ENCODE measurements at regions not wholly inside any gene's neighbourhood (a gene's known extent, or its start where the extent isn't known, plus 50 kb on each side); places are given as distances from the start of the nearest gene placed in this dataset.
A peak's percentile ranks its signal among the peaks of the same experiment; 100 is the strongest.
"Not testable (repeated sequence)": the region's sequence is repeated elsewhere in the genome, so short reads cannot be mapped to it uniquely, and the experiment has no call there.

DNA sequence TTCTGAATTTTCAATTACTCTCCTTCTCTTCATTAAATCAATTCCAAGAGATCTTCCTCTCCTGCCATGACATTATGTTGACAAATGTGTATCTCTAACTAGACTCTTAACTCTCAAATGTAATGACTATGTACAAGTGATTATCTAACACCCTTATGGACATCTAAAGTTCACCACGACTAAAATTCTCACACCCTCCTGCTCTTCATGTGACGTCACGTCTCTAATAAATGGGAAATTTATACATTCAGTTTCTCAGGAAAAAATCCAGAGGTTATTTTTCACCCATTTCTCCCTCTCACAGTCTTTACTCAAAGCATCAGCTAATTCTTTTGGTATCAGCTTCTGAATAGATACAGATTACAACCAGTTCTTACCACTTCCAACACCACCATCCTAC, 237.5 kb upstream of the EPHA6 start:
- Mint-ChIP-seq H3K4me1 (no peaks in the 10 kb centered on the region), H3K9me3 (peaks cover 32% of the 10 kb centered on the region), H3K27ac (no peak overlapping the region), H3K4me3 (no peak overlapping the region), H3K36me3 (ENCODE audit: low read depth) (no peaks in the 10 kb centered on the region), H3K27me3 (ENCODE audit: low read depth, poor library complexity) (no peaks in the 10 kb centered on the region)
- DNase-seq: no peak
- TF ChIP-seq, protein P1, sequence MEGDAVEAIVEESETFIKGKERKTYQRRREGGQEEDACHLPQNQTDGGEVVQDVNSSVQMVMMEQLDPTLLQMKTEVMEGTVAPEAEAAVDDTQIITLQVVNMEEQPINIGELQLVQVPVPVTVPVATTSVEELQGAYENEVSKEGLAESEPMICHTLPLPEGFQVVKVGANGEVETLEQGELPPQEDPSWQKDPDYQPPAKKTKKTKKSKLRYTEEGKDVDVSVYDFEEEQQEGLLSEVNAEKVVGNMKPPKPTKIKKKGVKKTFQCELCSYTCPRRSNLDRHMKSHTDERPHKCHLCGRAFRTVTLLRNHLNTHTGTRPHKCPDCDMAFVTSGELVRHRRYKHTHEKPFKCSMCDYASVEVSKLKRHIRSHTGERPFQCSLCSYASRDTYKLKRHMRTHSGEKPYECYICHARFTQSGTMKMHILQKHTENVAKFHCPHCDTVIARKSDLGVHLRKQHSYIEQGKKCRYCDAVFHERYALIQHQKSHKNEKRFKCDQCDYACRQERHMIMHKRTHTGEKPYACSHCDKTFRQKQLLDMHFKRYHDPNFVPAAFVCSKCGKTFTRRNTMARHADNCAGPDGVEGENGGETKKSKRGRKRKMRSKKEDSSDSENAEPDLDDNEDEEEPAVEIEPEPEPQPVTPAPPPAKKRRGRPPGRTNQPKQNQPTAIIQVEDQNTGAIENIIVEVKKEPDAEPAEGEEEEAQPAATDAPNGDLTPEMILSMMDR (IDR thresholded peaks at IDR 0.05): no peak

DNA sequence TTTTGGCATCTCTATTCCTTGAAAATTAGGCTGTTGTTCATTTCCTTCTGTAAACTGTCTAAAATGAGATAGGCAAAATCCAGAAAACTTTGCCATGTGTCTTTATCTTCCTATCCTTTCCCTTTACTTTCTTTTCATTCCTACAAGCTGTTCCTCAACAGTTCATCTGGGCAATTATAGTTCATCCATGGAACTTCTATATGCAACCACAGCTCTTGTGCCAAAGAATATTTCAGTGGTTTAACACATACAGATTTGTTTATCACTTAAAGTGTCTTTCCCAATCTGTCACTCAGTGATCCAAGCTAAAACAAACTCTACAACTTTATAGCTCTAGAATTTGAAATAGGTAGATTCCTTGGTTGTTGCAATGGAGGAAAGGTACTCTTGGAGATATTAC, 230.3 kb upstream of the EPHA6 start:
- Mint-ChIP-seq H3K4me1 (no peaks in the 10 kb centered on the region), H3K36me3 (ENCODE audit: low read depth) (no peaks in the 10 kb centered on the region), H3K4me3 (no peak overlapping the region), H3K27me3 (ENCODE audit: low read depth, poor library complexity) (no peaks in the 10 kb centered on the region), H3K9me3 (no peaks in the 10 kb centered on the region), H3K27ac (no peak overlapping the region)
- no peak for DNase-seq
- TF ChIP-seq, protein P1 (IDR thresholded peaks at IDR 0.05): no peak

DNA sequence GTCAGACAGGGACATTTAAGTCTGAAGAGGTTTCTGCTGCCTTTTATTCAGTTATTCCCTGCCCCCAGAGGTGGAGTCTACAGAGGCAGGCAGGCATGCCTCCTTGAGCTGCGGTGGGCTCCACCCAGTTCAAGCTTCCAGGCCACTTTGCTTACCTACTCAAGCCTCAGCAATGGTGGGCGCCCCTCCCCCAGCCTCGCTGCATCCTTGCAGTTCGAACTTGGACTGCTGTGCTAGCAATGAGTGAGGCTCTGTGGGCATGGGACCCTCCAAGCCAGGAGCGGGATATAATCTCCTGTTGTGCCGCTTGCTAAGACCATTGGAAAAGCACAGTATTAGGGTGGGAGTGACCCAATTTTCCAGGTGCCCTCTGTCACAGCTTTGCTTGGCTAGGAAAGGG, 207.5 kb upstream of the EPHA6 start:
- not testable (repeated sequence) for H3K4me3 Mint-ChIP-seq; DNase-seq; H3K36me3 Mint-ChIP-seq (ENCODE audit: low read depth); H3K4me1 Mint-ChIP-seq; H3K27me3 Mint-ChIP-seq (ENCODE audit: low read depth, poor library complexity); H3K27ac Mint-ChIP-seq
- peaks cover 33% of the 10 kb centered on the region for H3K9me3 Mint-ChIP-seq

DNA sequence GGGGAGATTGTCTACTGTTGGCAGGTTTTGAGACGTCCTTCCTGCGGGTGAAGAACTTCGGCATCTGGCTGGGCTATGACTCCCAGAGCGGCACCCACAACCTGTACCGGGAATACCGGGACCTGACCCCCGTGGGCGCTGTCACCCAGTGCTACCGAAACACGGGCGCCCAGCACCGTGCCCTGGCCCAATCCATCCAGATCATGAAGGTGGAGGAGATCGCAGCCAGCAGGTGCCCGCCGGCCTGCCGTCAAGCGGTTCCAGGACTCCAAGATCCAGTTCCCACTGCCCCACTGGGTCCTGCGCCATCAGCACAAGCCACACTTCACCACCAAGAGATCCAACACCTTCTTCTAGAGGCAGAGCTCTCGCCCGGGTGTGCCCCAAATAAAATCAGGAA, 194.9 kb upstream of the EPHA6 start:
- no peaks in the 10 kb centered on the region for H3K4me1 Mint-ChIP-seq
- no peaks in the 10 kb centered on the region for H3K36me3 Mint-ChIP-seq (ENCODE audit: low read depth)
- H3K9me3 Mint-ChIP-seq: no peaks in the 10 kb centered on the region
- no peak overlapping the region for H3K27ac Mint-ChIP-seq
- TF ChIP-seq, protein P1 (IDR thresholded peaks at IDR 0.05): no peak
- DNase-seq: no peak
- H3K27me3 Mint-ChIP-seq (ENCODE audit: low read depth, poor library complexity): no peaks in the 10 kb centered on the region
- no peak overlapping the region for H3K4me3 Mint-ChIP-seq

DNA sequence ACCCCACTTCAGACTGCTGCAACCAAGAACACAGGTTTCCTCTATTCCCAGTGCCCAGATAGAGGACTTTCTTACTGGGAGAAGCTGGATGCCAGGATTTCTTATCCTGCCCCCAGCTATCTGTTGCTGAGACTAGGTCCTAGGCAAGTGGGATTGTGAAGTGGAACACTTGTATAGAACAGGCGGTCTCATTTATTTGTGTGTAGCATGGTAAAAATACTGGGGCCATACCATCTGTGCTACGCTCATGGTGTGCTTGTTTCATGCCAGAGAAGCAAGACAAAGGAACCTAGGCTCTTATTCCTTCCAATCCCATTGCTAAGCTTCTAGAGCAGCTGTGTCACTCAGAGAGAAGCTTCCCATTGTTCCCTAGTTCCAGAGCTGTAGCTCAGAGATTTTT, 191.5 kb upstream of the EPHA6 start:
- Mint-ChIP-seq H3K27me3 (ENCODE audit: low read depth, poor library complexity) (no peaks in the 10 kb centered on the region), H3K27ac (peak overlapping the region; percentile 18), H3K4me1 (no peaks in the 10 kb centered on the region), H3K4me3 (no peak overlapping the region), H3K9me3 (peaks cover 14% of the 10 kb centered on the region), H3K36me3 (ENCODE audit: low read depth) (no peaks in the 10 kb centered on the region)
- no peak for DNase-seq
- TF ChIP-seq, protein P1 (IDR thresholded peaks at IDR 0.05): no peak

DNA sequence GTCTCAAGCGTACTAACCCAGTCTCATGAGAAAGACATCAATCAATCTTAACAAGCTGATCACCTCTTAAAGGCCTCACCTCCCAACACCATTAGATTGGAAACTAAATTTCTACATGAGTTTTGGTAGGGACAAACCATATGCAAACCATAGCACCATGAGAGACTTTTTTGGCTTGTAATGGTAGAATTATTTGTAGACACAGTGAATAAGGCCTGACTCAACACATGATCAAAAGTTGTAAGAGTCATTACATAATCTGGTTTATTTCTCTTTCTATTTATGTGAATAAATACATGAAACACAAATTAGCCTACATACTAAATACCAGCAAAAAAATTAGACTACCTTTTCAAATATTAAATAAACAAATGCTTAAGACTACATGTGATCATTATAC, 183.3 kb upstream of the EPHA6 start:
- DNase-seq: no peak
- H3K36me3 Mint-ChIP-seq (ENCODE audit: low read depth): no peaks in the 10 kb centered on the region
- TF ChIP-seq, protein P1 (IDR thresholded peaks at IDR 0.05): no peak
- H3K27me3 Mint-ChIP-seq (ENCODE audit: low read depth, poor library complexity): no peaks in the 10 kb centered on the region
- no peaks in the 10 kb centered on the region for H3K9me3 Mint-ChIP-seq
- no peaks in the 10 kb centered on the region for H3K4me1 Mint-ChIP-seq
- no peak overlapping the region for H3K4me3 Mint-ChIP-seq
- H3K27ac Mint-ChIP-seq: no peak overlapping the region
